Suppressor macrophage treated with lipopolysaccharide for 4 hours (primary cell): ENCODE measurements at regions not wholly inside any gene's neighbourhood (a gene's known extent, or its start where the extent isn't known, plus 50 kb on each side); places are given as distances from the start of the nearest gene placed in this dataset.
"Not testable (repeated sequence)": the region's sequence is repeated elsewhere in the genome, so short reads cannot be mapped to it uniquely, and the experiment has no call there.

ENCODE experiments used
- DNase-seq: peaks from one replicate; pipeline ENCODE4 v3.0.0-alpha.2; 2020

DNA sequence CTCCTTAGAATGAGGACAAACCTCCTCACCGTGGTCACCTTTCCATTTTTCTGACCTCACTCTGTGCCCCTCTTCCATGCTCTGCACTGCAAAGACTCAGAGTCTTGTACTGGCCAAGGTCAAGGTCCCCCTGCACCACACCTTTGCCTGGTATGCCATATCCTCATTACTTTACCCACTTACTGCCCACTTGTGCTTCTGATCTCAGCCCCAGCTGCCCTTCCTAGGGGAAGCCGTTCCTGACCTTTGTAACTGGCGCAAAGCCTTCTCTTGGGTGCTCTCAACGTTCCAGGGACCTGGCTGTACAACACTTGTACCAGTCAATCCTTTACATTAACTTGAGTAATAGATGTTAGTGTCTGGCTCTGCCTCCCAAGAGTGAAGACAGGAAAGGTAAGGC, 256.0 kb downstream of the SV2B start:
- DNase-seq = no peak

DNA sequence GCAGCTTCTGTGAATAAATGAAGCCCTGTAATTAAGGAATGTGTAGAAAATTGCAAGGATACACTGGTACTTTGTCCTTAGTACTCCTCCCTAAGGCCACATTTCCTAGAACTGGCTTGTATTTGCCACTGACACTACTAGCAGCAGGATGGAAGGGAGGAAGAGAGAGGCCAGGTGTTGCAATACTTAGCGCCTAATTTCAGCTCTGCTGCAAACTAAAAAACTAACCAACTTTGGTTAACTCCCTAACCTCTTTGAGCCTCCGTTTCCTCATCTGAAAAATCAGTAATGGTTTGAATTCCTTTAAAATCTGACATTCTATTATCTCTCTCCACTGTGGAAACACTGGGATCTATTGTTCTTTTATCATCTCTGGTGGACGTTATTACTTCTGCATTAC, 257.0 kb downstream of the SV2B start:
- no peak for DNase-seq

DNA sequence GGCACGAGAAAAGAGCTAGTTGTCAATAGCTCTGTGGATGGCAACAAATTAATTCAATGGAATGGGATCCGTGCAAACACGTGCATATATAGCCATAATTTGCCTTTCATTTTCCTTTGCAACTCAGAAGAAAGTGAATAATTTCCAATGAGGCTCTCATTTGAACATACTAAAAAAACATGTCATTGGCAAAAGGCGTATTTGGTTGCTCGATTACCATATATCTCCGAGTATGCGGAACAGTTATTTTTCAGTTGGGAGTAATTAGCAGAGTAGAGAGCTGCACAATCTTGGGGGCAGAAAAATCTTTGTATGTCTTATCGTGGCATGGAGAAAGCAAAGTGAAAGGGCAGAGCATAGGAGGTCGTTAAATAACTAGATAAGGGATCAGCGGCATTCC, 257.4 kb downstream of the SV2B start:
- DNase-seq = no peak

DNA sequence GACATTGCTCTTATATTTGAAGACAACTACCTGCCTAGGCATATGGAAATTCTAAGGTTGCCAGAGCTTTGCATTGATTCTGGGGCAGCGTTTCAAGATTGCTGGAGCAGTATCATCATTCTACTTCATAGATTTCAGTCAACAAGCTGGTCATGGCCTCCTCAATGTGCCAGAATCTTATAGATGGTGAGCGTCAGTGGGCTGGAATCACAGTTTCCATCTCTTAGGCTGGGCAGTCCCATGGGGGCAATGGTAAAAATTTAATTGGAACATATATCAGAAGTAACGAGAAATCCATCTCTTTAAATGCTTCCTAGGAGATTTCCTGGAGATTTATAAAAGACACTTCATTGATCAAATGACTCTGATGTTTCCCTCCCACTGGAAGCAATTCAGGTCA, 258.3 kb downstream of the SV2B start:
- DNase-seq = no peak

DNA sequence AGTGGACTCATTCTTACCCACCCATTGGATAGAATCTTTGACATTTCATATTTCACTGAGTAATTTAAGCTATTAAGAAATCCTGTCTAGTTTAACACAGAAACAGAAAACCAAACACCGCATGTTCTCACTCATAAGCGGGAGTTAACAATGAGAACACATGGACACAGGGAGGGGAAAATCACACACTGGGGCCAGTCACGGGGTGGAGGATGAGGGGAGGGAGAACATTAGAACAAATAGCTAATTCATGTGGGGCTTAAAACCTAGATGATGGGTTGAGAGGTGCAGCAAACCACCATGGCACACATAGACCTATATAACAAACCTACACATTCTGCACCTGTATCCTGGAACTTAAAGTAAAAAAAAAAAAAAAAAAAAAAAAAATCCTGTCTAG, 261.6 kb downstream of the SV2B start:
- not testable (repeated sequence) for DNase-seq

DNA sequence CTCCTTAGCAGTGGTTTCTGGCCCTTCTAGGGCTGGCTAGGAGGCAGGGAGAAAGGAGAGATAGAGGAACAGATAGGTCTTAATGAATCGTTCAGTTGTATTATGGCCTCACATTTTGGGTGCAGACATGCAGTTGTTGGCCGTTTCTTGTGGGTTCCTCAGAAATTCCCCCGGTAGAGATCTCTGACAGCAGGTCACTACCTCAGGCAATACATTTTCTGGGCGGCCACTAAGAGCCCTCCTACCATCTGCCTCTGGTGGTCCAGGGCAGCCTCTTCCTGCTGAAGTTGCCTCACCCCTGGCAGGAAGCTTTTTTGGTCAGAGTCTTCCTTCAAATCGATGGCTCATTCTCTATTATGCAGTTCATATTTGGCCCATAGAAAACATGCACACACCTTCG, 266.1 kb downstream of the SV2B start:
- no peak for DNase-seq

DNA sequence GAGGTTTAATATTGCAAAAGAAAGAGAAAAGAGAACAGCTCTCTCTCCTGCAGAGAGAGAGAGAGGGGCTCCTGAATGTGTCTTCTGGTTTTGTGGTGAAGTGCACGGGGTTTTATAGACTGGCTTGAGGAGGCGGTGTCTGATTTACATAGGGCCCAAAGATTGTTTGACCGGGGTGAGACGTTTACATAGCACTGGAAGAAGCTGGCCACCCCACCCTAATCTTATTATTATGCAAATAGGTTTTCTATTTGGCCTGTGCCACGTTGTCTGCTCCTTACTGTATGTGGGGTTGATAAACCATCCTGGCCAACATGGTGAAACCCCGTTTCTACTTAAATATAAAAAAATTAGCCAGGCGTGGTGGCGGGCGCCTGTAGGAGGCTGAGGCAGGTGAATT, 268.6 kb downstream of the SV2B start:
- no peak for DNase-seq

DNA sequence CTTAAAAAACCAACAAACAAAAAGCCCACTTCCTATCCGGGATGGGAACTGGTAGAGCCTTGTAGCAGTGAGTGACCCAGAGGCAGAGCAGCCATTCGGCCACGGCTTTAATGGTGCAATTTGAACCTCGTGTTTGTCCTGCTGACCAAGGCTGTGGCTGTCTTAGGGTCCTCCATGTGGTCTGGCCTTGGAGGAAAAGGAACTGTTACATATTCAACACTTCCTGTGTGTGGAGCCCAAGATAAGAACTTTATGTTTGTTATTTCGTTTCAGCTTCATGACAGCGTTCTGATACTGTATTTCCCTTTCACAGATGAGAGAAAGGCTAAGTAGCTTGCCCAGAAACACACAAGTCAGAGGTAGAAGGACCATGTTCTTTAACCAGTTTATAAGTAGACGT, 269.8 kb downstream of the SV2B start:
- peak; percentile 14 for DNase-seq

DNA sequence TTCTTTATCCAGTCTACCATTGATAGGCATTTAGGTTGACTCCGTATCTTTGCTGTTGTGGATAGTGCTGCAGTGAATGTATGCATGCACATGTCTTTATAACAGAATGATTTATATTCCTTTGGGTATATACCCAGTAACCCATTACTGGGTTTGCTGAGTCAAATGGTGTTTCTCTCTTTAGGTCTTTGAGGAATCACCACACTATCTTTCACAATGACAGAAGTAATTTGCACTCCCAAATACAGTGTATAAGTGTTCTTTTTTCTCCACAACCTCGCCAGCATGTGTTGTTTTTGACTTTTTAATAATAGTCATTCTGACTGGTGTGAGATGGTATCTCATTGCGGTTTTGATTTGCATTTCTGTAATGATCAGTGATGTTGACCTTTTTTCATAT, 271.3 kb downstream of the SV2B start:
- not testable (repeated sequence) for DNase-seq

DNA sequence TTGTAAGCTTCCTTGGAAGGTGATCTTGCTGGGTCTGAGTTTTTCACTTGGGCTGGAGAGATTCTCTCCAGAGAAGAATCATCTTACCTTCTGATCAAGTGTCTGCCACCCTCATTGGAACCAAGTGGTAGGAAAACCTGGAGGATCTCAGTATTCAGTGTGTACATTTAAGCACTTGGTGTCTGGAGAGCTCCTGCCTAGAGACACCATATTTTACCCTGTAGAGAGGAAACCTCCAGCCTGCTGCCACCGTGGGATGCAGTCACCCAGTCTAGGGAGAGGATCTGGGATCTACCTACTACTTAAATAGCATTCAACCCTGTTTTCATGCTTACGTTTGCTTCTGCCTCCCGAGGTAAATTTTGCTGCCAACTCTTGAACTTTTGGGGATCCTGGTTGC, 274.3 kb downstream of the SV2B start:
- DNase-seq = no peak

DNA sequence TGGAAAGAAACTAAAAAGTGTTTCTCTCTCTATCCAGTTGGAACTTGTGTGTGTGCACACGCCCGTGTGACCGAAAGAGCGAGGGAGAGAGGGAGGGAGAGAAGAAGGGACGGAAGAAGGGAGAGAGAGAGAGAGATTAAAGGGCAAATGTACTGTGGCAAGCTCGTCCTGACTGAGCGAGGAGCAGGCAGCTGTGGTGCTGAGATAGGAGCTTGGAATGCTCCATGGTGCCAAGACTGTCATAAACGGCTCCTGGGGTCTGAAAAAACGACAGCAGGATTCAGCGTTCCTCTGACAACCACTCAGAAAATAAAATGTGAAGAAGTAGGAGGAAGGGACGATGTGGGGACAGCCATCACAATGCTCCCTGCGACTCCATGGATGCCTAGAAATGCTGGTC, 276.0 kb downstream of the SV2B start:
- no peak for DNase-seq

DNA sequence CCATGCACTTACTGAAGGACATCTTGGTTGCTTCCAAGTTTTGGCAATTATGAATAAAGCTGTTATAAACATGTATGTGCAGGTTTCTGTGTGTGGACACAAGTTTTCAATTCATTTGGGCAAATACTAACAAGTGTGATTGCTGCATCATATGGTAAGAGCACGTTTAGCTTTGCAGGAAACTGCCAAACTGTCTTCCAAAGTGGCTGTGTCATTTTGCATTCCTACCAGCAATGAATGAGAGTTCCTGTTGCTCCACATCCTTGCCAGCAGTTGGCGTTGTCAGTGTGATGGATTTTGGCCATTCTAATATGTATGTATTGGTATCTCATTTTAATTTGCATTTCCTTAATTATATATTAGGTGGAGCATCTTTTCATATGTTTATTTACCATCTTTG, 280.1 kb downstream of the SV2B start:
- DNase-seq = no peak

DNA sequence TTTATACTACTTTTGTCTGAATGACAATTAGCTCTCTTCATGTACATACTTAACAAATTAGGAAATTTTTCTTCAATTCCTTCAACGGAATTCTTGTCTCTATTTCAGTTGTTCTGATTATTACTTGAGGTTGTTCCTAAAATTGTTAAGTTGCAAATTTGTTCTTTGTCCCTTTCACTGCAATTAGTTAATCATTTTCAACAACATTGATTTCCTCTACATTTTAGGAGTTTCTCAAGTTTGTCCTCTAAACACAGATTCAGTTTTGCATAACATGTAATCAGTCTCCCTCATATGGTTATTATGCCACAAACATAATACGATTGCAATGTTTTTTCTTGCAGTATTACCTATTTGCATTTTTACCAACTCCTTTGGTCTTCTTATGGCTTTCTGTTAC, 283.5 kb downstream of the SV2B start:
- DNase-seq = no peak

DNA sequence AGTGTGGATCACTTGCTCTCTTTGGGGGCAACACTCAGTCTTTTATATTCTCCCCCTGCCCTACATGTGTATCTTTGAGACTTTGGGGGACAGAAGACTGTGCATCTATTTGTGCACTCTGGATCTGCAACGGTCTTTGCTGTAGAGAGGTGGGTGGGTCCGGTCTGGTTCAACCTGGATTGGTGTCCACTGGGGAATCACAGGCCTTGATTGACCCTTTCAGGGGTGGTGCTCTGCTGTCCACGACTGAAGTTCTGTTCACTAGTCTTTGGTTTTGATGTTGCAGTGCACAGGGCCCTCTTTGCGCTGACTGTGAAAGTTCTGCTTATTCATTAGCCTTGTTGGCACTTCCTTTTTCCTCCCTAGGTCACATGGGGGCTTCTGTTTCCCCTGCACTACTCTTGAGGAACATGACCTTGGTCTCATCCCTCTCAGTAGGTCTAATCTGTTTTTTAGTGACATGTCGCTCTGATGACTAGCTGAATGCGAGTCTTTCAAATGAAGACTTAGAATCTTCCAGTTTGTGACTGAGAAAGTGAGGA, 284.2 kb downstream of the SV2B start:
- peak; percentile 31 for DNase-seq

DNA sequence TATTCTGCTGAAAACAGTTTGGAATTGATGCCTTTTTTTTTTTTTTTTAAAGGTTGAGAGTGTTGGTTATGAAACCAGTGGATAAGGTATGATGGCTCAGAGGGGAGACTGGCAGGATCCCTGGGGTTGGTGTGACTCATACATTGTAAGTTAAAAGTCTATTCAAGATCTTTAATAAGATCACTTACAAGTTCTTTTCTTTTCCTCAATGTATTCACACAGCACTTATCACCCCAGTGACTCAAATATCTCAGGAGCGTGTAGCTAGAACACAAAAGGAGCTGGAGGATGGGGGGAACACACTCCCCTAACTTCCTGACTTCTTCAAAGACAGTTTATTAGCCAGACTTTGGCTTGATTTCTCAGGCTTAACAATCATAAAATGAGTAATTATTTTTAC, 285.3 kb downstream of the SV2B start:
- DNase-seq = no peak

DNA sequence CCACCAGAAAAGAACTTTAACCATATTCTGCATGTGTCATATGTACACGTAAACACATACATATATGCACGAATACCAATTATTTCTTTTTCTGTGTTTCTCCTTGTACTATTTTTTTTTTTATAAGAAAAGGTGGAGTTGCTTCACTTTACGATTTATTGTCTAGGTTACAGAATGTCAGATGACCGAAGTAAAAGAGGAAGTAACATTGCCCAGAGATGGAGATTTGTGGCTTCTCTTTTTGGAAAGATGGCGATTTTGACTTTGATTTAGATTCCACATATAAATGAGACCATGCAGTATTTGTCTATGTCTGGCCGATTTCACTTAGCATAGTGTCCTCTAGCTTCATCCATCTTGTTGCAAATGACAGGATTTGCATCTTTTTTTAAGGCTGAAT, 293.1 kb downstream of the SV2B start:
- peak; percentile 8 for DNase-seq

DNA sequence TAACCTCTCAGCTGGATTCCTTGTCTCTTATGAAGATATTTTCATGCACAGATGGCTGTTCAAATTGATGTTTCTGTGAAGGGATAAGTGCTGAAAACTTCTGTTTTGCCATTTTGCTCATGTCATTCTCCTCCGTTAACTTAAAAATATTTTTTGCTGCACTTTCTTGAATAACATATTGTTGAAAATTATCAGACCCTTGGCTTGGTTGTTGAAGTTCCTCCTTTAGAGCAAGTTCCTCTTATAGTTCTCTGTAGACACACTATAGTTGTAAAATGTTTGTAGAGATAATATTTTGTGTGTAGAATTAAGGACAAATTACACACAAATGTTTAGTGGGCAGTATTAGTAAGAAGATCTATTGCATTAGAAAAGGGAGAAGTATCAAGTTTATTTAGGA, 300.4 kb downstream of the SV2B start:
- no peak for DNase-seq

DNA sequence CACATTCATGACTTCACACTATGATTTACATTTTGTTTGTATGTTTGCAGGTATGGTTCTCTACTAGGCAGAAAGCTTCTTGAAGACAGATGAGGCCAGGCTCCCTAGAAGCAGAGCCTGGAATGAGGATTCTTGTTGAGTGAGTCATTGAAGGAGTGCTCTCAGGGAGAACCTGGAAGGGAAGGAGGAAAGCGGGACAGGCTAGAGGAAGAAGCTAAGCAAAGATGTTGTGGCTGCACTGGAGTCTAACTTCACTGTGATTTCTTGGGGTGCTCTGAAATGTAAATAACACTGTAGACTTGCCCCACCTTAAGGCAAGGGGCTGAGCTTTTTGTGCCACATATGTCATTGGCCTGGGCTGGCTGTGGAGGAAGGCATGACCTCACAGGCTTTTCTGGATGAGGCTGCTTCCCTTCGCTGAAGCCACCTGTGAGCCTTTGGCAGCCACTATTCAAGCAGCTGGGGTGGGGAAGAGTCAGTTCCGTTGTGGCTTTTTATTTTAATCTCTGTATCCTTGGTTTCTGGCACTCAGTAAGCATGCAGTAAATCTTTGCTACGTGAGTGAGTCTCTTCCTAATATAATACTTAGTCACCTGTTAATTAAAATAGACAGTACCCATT, 307.3 kb downstream of the SV2B start:
- no peak for DNase-seq

DNA sequence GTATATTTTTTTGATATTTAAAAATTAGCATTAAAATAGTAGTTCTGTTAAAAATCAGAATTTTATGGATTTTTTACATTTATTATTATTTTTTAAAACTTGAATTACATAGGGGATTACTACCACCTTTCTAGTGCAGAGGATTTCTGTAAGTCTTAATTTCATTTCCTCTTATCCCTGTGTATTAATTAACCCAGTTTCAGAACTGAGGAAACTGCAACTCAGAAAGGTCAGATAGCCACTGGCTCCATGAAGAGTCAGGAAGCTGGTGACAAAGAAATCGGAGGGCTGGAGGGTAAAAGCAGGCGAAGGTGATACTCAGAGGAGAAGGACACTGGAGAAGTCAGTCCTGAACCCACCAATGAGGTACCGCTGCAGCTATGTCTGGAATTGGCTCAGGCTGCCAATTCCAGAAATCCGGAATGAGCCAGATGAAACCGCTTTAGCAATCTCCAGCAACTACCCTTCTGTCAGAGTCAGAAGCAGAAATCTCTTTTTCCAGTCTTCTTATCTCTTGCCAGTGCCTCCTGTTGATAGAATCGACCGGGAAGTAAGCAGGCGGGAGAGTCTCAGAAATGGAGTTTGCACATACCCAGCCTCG, 308.5 kb downstream of the SV2B start:
- no peak for DNase-seq

DNA sequence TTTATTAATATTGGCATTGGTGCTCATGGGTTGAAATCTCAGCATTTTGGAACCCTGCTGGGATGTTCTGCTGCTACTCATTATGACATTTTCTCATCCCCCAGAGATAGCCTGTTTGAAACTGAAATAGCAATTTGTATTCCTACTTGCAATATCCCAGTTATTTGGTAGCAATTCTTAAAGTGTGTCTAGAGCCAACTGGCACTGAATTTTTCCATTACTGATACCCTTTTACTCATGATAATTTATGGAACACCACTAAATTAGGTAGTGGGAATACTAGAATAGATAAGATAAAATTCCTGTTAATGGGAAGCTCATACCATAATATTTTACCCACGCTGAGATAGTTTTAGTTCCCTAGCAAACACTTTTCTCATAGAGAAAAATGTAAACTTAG, 309.3 kb downstream of the SV2B start:
- no peak for DNase-seq

DNA sequence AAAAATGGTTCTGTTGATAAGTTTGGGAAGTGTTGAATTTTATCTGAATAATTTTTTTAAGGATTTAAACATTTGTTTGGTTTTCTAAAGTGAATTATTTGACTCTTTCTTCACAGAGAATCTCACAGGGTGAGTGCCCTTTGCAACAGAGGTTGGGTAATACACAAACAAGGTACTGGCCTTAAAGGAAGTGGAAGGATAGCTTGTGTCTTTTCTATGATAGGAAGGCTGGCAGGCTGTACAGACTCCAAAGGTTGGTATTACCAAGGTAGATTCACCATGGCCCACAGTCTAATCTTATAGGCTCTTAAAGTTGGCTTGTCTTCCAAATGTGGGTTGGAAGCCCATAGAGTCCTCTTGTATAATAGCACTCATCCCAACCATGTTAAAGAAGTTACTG, 311.5 kb downstream of the SV2B start:
- DNase-seq = no peak

DNA sequence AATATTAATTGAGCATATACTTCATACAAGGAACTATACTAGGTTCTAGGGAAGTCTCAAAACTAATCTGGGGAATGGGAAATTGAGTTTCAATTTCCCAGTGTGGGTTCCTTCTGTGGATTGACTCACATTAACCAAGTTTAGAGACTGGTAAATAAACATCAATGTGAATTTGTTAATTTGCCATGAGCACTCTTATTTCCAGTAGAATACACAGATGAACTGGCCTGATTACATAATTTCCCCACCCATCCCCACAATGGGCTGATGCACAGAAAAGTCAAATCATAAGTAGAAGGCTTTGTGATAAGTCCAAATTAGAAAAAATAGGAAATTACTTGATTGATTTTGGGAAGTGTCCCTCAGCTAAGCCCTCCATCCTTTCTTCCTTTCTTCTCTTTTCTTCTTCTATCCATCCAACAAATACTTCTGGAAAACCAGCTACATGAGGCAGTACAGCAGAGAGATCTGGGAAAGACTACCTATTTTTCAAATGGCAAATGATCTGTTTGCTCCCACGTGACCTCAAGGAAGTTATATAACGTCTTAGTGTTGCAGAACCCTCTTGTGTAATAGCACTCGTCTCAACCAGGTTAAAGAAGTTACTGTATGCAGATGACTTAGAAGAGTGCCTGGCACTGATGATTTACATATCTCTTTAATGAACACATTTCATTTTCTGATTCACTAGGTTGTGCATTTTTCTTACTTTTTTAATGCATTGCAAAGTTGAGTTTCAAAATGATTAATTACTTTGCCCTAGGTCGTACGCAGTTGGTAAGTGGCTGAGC, 312.3 kb downstream of the SV2B start:
- no peak for DNase-seq

DNA sequence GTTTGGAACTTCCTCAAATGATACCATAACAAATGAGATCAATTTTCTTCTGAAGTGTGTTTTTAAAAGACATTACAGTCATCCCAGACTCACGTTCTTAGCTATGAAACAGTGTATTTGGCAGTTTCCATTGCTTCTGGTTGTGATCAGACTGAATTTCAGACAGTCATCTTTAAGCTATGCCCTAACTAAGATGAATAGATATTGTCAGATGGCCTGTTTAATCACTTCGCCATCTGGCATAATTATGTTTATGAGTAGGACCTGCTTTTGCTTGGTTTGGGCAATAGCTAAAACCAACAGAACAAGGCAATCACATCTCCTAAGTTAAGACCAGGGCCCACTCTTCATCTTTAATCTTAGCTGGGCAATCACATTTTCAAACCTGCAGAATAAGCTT, 313.1 kb downstream of the SV2B start:
- no peak for DNase-seq

DNA sequence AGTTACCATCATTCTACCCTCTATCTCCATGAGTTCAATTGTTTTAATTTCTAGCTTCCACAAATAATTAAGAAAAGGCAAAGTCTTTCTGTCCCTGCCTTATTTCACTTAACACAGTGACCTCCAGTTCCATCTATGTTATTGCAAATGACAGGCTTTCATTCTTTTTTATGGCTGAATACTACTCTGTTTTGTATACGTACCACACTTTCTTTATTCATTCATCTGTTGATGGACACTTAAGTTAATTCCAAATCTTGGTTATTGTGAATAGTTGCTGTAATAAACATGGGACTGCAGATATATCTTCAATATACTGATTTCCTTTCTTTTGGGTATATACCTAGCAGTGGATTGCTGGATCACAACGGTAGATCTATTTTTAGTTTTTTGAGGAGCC, 314.1 kb downstream of the SV2B start:
- DNase-seq = no peak
